Stimulated activated CD8-positive, alpha-beta memory T cell treated with anti-CD3 and anti-CD28 coated beads, Interleukin-4, amount 100 ng/mL, for 4 hours (primary cell): ENCODE measurements at regions not wholly inside any gene's neighbourhood (a gene's known extent, or its start where the extent isn't known, plus 50 kb on each side); places are given as distances from the start of the nearest gene placed in this dataset.
"Not testable (repeated sequence)": the region's sequence is repeated elsewhere in the genome, so short reads cannot be mapped to it uniquely, and the experiment has no call there.

Experiments
- DNase-seq, 2 donors: peaks; one replicate each; pipeline ENCODE4 v3.0.0-alpha.2; 2020; ENCODE audit warnings: low read depth in 2 of 2, low spot score in 1 of 2

DNA sequence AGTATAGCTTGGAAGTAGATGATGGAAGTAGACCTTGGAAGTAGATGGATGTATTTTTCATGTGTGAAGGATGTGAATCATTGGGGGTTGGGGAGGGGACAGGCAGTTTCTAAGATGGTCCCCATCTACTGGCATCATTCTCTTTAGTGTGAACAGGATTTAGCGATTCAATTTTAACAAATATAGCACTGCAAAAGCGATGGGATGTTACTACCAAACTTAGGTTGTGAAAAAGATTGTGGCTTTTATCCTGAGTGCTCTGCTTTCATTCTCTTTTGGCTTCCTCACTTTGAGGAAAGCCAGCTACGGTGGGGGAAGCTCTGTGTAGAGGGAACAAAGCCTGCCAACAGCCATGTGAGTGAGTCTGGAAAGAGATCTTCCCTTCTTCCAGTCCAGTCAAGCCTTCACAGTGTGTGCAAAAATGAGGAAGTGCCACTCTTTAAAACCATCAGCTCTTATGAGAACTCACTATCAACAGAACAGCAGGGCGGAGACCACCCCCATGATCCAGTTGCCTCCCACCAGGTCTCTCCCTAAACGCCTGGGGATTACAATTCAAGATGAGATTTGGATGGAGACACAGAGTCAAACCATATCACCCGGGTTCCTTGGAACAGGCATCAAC is 441.4 kb downstream of the SH3GL2 start:
- DNase-seq = no peak

DNA sequence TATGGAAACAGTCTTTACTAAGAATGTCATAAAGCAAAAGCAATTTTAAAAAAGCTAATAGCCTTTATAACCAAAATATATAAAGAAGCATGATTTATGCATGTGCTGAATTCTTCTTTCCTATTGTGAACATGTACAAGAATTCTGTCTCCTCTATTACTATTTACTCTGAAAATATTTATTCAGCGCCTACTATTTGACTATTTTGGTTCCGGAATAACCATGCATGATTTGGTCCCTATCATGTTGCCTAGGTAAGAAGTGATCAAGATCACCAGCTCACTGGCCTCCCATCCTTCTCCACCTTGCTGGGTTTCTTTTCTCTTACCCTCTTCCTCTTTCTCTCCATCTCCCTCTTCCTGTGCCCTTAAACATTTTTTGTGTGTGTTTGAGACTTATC is 443.8 kb downstream of the SH3GL2 start:
- no peak for DNase-seq

DNA sequence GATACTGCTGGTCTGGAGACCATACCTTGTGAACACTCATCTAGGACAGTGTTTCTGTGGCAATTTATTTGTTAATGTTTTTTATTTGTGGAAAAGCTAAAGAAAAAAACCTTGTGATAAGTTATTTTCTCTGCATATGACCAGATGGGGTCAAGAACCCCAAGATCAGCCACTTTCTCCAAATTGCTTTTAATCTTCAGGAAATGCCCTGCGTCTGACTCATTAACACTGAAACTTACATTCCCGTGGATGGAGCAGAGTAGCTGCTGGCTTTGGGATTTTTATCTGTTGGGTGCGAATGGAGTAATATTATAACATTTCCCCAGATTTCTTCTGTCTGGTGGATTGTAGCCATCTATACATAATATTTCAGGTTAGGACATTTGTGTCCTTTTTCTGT is 444.5 kb downstream of the SH3GL2 start:
- no peak for DNase-seq

DNA sequence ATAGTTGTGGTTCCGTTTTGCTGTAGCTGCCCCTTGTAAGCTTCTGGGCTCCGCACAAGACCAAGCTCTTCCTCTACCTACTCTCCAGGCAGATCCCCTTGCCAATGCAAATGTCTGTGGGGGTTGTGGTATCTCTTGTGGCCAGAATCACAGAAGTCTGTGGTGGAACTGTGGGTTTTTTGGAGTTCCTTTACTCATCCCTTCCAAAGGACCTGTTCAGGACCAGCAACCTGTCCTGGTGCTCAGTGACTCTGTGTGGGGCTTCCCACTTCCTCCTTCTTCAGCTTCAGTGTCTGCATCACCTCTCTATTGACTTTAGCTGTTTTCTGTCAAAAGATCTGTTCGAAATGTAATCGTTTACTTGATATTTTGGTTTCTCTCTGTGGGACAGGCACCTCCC is 441.3 kb upstream of the ADAMTSL1 start:
- no peak for DNase-seq

DNA sequence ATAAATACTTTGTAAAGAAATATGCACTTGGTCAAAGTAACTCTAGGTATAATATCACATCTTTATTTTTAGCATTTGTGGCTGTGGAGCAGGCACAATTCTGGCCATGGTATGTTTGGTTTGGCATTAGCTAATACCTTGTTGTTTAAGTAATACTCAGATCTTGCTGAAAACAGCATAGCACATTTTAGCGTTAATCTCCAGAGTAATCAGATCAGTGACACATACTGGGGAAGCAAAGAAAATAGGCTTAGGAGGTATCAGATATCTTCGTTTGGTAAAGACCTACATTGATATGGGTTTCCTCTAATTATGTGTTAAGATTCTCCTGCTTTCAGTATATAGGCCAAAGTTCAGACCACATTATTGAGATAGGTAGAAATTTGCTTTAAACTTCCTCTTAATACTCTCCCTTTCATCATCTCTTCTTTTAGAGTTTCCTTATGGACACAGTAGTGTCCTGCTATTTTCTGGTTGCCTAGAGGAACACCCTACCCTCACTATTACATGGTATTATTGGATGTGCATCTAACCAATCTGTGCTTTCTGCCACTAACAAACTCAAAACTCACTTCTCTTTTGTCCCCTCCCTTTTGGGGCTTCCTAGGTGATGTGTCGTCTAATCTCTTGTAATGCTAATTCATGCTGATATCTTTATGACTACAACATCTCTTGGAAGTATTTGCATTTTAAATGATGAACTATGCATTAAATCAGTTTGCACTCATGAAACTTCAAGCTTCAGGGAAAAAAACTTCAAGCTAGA is 437.3 kb upstream of the ADAMTSL1 start:
- DNase-seq = no peak

DNA sequence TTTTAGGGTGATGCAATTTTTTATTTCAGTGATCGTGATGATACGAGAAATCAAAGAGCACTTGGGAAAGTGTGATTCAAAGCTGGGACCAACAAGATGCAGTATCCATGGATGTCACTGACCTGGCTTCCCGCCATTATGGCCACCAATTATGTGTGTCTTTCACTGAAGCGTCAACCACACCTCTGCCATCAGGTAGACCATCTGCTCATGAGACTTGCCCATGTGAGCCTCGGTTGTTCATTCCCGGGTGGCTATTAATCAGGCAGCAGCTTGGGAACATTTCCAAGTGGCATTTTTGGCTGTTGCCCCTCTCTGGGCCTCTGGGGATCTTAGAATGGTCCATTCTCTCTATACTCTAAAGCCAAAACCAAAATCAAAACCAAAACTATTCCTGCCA is 436.0 kb upstream of the ADAMTSL1 start:
- DNase-seq = no peak

DNA sequence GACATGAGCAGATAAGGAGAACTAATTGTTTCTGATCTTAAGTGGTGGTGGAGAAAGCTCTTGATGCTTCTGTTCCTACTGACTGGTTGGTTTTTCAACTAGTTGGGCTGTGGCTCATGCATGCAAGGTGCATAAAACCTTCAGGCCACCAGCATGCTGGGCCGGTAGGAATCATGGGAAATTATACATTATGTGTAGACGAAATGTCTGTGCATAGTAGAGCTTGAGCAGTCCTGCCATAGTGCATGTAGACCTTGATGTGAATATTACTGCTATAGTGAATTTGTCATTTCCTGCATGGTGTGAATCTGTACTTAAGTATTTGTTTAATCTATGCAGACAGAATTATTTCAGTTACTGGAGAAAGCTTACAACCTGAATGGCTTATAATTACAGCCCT is 433.6 kb upstream of the ADAMTSL1 start:
- no peak for DNase-seq

DNA sequence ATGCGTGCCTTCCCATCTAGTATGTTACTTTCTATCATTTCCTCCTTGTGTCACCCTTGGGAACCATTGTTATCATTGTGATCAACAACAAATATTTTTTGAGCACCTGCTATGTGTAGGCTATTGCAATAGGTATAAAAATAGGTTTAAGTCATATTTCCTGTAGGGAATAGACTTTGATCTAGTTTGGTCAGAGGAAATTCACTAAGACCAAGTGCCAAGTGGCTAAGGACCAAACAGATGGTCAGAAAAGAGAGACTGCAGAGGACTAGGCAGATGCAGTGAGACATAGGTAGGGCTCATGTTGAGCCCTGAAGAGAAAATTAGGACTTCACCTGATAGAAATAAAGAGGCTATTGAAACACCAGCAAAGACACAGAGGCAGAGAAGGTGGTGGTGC is 430.0 kb upstream of the ADAMTSL1 start:
- no peak for DNase-seq

DNA sequence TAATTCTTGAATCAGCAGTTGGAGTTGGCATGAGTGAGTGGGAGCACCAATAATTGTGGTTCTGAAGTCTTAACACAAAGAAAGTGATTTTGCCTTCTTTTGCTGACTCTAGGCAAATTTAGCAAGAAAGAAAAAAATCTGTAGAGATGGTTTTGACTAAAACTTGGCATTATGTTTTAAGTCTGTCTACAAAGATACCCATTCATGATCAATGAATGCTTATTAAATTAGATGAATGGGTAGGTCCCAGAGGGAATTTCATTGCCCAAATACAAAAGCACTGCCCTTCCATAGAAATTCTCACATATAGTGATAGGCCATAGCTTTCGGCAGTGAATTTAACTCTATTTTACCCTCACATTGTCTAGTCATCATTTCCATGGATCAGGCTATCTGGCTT is 428.6 kb upstream of the ADAMTSL1 start:
- DNase-seq = no peak

DNA sequence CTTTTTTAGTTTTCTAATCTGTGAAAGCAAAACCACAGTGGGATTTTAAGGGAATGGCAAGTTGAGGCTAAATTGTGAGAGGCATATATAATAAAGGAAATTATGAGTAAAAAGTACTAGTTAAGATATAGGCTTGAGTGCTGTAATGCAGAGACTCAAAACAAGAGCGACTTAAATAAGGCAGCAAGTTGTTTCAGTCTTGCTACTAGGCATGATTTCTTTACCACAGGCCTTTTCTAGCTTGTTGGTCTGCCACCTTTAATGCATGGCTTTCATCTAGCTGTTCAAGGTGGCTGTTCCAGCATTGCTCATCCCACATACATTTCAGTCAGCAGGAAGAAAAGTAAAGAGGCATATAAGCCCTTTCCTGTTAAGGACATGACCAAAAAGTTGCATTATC is 427.9 kb upstream of the ADAMTSL1 start:
- DNase-seq = no peak

DNA sequence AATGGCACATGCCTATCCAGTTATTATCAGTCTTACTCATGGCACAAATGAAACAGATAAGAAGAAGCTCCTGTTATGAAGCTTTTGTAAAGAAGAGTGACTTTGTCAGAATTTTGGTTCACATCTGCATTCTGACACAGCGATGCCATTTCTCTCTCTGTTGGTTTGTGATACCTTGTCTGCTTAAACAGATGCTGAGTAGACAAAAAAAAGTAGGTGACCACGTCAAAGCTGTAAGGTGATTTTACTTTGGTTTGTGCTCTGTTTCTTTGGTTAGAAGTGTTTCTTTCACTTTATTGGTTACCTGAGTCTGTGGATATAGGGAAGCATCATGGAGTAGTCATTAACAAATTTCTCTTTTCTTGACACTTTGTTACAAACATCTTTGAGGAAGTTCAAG is 422.3 kb upstream of the ADAMTSL1 start:
- no peak for DNase-seq

DNA sequence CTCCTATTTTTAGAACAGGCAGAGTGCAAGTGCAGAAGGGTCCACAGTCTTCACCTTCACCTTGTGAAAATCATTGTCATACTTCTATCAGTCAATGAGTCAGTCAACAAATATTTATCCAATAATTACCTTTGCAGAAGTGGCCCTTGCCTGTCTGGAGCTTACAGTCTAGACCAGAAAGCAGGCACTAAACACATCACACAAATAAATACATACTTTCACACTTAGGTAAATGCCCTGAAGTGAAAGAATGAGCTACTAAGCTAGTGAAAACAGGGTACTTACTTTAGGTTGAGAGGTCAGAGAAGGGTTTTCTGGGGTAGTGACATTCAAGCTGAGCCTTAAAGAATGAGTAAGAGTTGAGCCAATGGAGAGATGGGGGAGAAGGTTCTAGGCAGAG is 421.9 kb upstream of the ADAMTSL1 start:
- no peak for DNase-seq

DNA sequence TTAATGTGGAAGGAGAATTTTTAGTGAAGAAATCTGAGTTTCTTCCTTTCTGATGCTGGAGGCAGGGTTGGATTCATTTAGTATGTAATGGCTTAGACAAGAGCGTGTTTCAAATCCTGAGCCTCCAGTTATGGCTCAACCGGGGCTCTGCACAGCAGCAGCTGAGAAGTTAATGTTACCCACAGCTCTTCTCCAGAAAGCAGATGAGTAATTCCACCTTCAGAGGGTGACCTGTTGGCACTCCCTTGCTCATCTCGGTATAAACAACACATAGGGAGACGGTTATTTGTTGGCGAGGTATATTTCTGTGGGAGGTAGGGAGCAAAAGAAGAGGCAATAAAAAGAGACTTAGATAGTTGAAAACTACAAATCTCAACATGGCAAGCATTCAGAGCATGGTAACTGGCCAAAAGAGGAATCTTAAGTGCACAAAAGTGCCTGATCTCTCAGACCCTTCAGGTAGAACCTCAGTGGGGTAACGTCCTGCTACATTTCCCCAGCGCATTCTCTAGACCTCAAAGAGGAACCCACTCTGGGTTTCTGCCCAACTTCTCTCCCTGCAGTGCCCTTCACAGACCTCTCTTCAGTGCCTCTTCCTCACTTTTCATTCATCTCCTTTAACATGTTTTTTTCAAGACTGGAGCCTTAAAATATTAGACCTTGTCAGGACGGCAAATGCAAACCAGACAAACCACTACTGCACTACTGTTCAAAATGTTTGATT is 417.5 kb upstream of the ADAMTSL1 start:
- DNase-seq = no peak

DNA sequence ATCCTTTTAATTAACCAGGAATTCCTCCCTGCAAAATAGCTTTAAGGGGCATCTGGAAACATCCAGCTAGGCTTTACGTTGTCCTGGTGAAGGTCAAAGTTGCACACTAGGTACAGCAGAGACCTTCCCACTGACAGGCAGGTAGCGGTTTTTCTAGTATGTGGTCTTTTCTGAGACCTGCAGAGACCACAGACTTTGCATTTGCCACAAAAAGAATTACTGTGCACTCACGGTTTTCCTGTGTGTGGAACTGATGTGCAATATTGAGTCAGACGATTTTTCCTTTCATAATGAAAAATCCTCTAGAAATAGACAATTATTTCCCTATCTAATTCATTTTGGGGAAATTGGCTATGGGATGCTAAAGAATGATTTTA is 417.0 kb upstream of the ADAMTSL1 start:
- no peak for DNase-seq

DNA sequence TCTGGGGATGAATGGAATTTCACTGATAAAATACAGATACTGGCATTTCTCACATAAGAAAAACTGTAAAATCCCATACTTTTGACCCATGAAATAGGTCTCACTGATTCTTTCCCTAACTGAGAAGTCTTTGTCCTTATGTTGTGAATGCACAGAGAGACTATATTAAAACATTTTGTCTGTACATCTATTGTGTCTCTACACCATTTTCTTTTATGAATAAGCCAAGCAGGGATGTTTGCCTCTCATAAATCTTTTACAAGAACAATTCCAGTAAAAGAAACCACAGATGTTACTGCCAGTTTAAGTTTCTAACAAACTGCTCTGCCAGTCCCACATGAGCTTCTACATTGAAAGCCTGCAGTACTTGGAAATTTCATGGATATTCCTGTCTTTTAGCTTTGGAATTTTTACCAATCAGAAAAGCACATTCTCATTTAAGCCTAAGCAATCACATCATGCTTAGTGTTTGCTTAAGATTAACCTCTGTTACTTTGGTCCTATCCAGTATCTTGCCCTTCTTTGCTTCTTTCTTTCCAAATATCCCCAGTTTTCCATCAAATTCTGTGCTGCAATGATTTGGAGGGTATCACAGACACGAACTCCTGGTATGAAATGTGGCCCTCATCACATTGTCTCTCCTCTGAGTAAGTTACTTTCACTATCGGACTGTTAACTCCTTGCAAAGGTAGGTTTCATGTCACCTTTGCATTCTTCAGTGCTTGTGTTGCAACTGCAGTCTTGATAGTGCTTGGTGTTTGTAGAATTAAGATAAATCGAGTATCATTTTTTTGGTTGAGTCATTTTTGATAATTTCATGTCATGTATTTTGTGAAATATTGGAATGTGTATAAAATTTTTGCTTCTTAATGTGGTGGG is 415.1 kb upstream of the ADAMTSL1 start:
- DNase-seq = no peak

DNA sequence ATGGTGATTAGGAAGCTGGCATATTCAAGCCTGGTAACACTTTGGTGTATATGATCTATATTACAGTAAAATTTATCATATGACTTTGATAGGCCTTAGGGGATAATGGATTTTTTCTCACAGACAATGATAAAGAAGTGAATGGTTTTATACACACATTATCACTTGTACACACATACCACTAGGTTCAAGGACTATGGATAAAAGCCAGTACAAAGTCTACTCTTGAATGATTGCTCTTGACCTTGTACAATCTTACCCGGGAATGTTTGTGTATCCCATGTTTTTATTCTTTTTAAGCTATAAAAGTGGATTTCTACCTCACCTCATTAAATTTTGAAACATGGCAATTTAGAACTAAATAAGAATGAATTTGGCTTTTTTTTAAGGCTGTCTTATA is 414.5 kb upstream of the ADAMTSL1 start:
- no peak for DNase-seq

DNA sequence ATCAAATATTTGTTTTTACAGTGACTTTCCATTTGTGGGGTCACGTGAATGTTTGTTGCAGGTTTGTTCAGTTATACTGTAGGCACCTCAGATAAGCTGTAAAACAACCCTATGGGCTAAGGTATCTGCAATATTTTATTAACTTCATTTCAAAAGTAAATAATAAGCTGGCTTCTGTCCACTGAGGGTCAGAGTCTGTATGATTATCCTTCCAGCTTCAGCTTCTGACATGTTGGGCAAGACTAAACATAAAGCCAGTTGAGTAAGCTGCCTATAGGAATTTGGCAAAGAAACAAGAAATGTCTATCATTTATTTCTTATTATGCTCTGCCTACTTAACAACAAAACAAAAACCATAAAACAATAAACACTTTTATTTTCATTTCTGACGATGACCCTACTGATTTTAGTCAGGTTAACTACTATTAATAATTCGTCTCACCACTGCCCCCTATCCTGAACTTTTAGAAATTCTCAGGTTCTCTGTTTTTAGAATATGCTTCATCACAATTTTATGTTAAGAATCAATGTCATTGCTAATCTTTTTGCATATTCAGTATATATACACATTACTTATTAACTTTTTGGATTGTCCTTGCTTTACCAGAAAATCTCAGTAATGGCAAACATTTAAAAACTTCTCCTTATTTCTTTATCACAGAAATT is 413.6 kb upstream of the ADAMTSL1 start:
- DNase-seq = no peak

DNA sequence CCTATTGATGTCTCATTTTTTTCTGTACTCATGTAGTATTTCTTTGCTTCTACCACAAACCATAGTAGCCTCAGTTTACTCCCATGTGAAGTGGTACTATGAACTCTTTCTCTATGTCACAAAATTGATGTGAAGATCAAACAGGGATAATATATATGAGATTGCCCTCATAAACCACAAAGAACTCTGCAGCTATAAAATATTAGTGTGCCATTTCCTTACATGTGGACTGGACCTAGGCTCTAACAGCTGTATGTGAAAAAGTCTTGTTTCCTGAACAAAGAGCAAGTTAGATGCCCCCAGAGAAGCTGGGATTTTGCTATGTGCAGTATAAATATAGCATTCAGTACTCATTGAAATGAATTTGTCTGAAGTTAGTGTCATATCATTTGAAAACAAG is 412.6 kb upstream of the ADAMTSL1 start:
- DNase-seq = no peak

DNA sequence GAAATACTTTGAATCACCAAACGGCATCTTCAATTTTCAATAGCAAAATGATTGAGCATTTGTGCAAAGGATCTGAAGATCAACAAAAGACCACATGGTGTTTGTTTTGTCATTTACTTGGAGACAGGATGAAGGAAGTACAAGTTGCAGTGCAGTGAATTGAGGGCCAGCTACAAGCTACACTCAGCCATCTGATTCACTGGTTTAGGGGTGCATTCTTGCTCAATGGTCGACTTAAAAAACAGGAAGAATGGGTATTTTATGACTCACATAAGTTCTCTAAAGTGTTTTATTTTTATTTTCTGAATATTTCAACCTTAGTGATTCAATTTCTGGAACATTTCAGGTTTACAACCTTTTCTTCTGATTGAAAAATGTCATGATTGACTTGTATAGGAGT is 412.1 kb upstream of the ADAMTSL1 start:
- DNase-seq = no peak

DNA sequence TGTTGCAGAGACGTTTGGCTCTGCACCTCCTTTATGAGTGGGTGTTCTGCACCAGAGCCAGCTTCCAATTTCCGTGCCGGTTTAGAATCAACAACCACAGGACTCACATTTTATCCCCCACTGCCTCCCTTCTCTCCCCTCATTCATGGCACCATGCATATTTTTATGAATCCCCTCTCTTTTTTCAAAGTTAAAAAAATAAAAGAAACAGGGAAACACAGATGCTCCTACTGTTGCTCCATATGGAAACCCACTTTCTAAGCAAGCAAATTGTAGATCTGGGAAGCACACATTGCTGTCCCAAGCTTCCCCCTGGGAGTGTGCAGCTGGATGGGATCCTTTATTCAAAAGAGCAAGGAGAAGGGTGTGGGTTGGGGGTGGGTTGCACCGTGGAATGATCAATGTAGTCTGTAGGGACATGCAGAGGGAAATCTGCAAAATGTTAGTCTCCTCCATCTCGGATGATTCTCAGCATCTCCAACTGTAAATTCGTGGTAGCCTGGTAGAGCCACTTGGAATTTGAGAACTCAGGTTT is 410.0 kb upstream of the ADAMTSL1 start:
- no peak for DNase-seq

DNA sequence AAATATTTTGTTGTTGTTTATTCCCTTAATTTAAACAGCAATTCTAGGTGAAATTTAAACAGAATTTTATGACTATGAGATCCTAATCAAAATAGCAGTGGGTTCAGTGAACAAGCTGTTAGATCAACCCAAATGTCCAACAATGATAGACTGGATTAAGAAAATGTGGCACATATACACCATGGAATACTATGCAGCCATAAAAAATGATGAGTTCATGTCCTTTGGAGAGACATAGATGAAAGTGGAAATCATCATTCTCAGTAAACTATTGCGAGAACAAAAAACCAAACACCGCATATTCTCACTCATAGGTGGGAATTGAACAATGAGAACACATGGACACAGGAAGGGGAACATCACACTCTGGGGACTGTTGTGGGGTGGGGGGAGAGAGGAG is 407.3 kb upstream of the ADAMTSL1 start:
- not testable (repeated sequence) for DNase-seq
